Ishikawa (cell line): ENCODE measurements at regions not wholly inside any gene's neighbourhood (a gene's known extent, or its start where the extent isn't known, plus 50 kb on each side); places are given as distances from the start of the nearest gene placed in this dataset.

Experiments used
- CEBPB ChIP-seq: IDR thresholded peaks from 2 replicates; pipeline ENCODE4 v1.6.1; 2012
- CREB1 ChIP-seq: IDR thresholded peaks from 2 replicates; pipeline ENCODE4 v1.6.1; 2012; ENCODE audit warnings: low read depth
- EGR1 ChIP-seq: IDR thresholded peaks from 2 replicates; pipeline ENCODE4 v1.6.1; 2012
- EP300 ChIP-seq: IDR thresholded peaks from 2 replicates; pipeline ENCODE4 v1.6.1; 2012; ENCODE audit warnings: borderline replicate concordance
- FOXM1 ChIP-seq: IDR thresholded peaks from 2 replicates; pipeline ENCODE4 v1.6.1; 2012; ENCODE audit warnings: low read depth, borderline replicate concordance
- NFIC ChIP-seq: IDR thresholded peaks from 2 replicates; pipeline ENCODE4 v1.6.1; 2012
- RAD21 ChIP-seq: IDR thresholded peaks from 2 replicates; pipeline ENCODE4 v1.6.1; 2012; ENCODE audit warnings: low read depth
- REST ChIP-seq: IDR thresholded peaks from 2 replicates; pipeline ENCODE4 v1.6.1; 2012; ENCODE audit warnings: low read depth, mild to moderate bottlenecking
- TAF1 ChIP-seq: IDR thresholded peaks from 2 replicates; pipeline ENCODE4 v1.6.1; 2012; ENCODE audit warnings: low read depth, mild to moderate bottlenecking
- TCF12 ChIP-seq: IDR thresholded peaks from 2 replicates; pipeline ENCODE4 v1.6.1; 2012; ENCODE audit warnings: low read depth
- TEAD4 ChIP-seq: IDR thresholded peaks from 2 replicates; pipeline ENCODE4 v1.6.1; 2012
- USF1 ChIP-seq: IDR thresholded peaks from 2 replicates; pipeline ENCODE4 v1.6.1; 2012
- YY1 ChIP-seq: IDR thresholded peaks from 2 replicates; pipeline ENCODE4 v1.6.1; 2012; ENCODE audit warnings: low read depth
- ZBTB7A ChIP-seq: IDR thresholded peaks from 2 replicates; pipeline ENCODE4 v1.6.1; 2012; ENCODE audit warnings: low read depth
- TF ChIP-seq, protein P1 (sequence below): IDR thresholded peaks from 2 replicates; pipeline ENCODE4 v1.6.1; 2012

- TF ChIP-seq ZBTB7A (no peak), TCF12 (no peak), TEAD4 (no peak), RAD21 (no peak), REST (no peak), TAF1 (no peak), YY1 (no peak), CEBPB (no peak), FOXM1 (no peak), EGR1 (no peak), NFIC (no peak), USF1 (no peak)
- TF ChIP-seq, protein P1, sequence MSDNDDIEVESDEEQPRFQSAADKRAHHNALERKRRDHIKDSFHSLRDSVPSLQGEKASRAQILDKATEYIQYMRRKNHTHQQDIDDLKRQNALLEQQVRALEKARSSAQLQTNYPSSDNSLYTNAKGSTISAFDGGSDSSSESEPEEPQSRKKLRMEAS, result no peak
Observed at GRCh38 chr5:130400091-130400490, 495.8 kb downstream of the CHSY3 start.

GRCh38 chr5:130398825-130399224, 494.6 kb downstream of the CHSY3 start:
- TF ChIP-seq ZBTB7A, result no peak
- TF ChIP-seq FOXM1, result no peak
- TF ChIP-seq RAD21, result no peak
- TF ChIP-seq, protein P1, result no peak
- no peak for TF ChIP-seq TEAD4

- TF ChIP-seq EGR1 (no peak), EP300 (no peak), TAF1 (no peak), ZBTB7A (no peak), RAD21 (no peak), FOXM1 (no peak)
Observed at GRCh38 chr5:130397132-130397531, 492.9 kb downstream of the CHSY3 start.

DNA sequence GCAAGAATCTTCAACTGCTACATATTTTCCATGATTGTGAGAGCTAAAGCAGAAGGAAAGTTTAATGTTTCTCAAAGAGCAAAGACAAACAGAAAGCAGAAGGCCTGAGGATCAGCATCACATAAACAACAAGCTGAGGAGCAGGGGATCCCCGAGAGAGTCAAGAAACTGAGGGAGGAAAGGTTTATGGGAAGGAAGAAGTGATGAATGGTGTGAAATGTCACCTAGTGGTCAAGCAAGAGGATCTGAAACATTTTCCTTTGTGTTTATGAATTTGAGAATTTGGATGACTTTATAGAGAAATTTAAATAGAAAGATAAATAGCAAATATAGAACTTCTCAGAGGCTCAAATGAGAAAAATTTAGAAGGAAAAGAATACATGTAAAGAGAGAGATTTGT, 481.9 kb downstream of the CHSY3 start:
- no peak for TF ChIP-seq YY1
- no peak for TF ChIP-seq USF1
- TF ChIP-seq EGR1, result no peak
- TF ChIP-seq EP300, result no peak
- TF ChIP-seq NFIC, result no peak
- no peak for TF ChIP-seq RAD21
- no peak for TF ChIP-seq TEAD4
- TF ChIP-seq TCF12, result no peak
- TF ChIP-seq ZBTB7A, result no peak
- no peak for TF ChIP-seq CEBPB

DNA sequence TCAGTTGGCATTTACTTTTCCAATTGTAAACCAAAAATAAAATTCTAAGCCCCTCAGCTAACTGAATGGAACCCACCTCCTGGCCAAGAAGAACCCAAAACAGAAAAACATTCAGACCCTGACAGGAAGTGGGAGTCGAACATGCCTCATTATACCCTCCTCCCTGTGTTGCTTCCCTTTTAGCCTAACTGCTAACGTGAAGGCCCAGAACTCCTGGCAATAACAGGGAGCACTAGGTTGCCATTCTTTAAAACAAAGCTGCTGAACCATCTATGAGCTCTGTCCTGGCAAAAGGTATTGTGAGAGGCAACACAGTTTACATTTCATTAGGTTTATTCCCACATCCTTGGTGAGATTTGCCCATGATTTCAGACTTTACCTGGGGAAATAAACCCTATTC, 481.4 kb downstream of the CHSY3 start:
- TF ChIP-seq USF1 (no peak), TCF12 (no peak), REST (no peak), CREB1 (no peak), YY1 (no peak), EGR1 (no peak), FOXM1 (no peak), TAF1 (no peak), ZBTB7A (no peak)
- TF ChIP-seq, protein P1, result no peak

GRCh38 chr5:130365956-130366355, 461.7 kb downstream of the CHSY3 start:
- TF ChIP-seq TEAD4 (no peak), CREB1 (no peak), EP300 (no peak)

DNA sequence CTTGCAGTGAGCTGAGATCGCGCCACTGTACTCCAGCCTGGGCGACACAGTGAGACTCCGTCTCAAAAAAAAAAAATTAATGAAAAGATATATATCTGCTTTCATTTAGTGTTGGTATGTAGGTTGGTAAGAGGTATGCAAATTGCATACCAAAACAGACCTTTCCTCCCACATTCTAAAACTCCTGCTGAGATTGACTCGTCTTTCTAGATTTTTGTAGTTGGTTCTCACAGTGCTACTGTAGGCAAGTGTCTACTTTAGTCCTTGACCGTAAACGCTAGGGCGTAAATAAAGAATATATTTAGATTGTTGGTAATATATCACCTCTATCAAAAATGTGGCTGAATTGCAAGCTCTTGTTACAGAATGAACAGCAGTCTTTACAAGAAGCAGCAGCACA, 445.9 kb downstream of the CHSY3 start:
- TF ChIP-seq TEAD4, result no peak
- no peak for TF ChIP-seq REST
- TF ChIP-seq ZBTB7A, result no peak
- TF ChIP-seq, protein P1, result no peak
- no peak for TF ChIP-seq YY1
- no peak for TF ChIP-seq NFIC
